ENCODE measurements at regions not wholly inside any gene's neighbourhood (a gene's known extent, or its start where the extent isn't known, plus 50 kb on each side); places are given as distances from the start of the nearest gene placed in this dataset.
A peak's percentile ranks its signal among the peaks of the same experiment; 100 is the strongest.

DNA sequence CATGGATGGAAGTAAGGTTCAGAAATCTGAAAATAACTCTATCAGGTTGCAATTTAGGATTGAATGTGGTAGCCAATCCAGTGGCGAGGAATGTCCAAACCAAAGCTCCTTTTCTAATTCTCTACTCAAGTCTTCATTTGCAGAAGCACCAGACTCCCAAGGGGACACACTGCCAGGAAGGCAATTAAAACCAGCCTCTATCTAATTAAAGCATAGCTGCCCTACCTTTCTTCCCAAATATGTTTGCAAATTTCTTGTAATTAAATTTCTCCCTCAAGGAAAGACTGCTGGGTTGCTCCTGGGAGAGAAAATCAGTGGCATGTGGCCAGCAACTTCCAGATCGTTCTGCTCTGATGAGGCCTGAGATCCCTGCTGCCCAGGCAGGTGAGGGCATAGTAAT is 153.4 kb upstream of the MCTP2 start:
- H3K4me3 ChIP-seq (replicated peaks; ENCODE audit: low read depth, low read length), result no peak overlapping the region
- TF ChIP-seq, protein P1, sequence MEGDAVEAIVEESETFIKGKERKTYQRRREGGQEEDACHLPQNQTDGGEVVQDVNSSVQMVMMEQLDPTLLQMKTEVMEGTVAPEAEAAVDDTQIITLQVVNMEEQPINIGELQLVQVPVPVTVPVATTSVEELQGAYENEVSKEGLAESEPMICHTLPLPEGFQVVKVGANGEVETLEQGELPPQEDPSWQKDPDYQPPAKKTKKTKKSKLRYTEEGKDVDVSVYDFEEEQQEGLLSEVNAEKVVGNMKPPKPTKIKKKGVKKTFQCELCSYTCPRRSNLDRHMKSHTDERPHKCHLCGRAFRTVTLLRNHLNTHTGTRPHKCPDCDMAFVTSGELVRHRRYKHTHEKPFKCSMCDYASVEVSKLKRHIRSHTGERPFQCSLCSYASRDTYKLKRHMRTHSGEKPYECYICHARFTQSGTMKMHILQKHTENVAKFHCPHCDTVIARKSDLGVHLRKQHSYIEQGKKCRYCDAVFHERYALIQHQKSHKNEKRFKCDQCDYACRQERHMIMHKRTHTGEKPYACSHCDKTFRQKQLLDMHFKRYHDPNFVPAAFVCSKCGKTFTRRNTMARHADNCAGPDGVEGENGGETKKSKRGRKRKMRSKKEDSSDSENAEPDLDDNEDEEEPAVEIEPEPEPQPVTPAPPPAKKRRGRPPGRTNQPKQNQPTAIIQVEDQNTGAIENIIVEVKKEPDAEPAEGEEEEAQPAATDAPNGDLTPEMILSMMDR (IDR thresholded peaks at IDR 0.05; ENCODE audit: low read depth, low read length, missing control alignments), result no peak
- DNase-seq (ENCODE audit: extremely low read depth, low read depth), result no peak

GRCh38 chr15:94075349-94075748 is 156.0 kb upstream of the MCTP2 start:
- no peak overlapping the region for H3K4me3 ChIP-seq (replicated peaks; ENCODE audit: low read depth, low read length)
- TF ChIP-seq, protein P1 (IDR thresholded peaks at IDR 0.05; ENCODE audit: low read depth, low read length, missing control alignments), result no peak
- DNase-seq (ENCODE audit: extremely low read depth, low read depth), result no peak

- H3K4me3 ChIP-seq (replicated peaks; ENCODE audit: low read depth, low read length), result no peak overlapping the region
- DNase-seq (ENCODE audit: extremely low read depth, low read depth), result peak; percentile 69
- TF ChIP-seq, protein P1 (IDR thresholded peaks at IDR 0.05; ENCODE audit: low read depth, low read length, missing control alignments), result no peak
Measured at GRCh38 chr15:94070356-94071295, 160.7 kb upstream of the MCTP2 start.

- TF ChIP-seq, protein P1 (IDR thresholded peaks at IDR 0.05; ENCODE audit: low read depth, low read length, missing control alignments), result no peak
- no peak for DNase-seq (ENCODE audit: extremely low read depth, low read depth)
Measured at GRCh38 chr15:94069844-94070243, 161.5 kb upstream of the MCTP2 start.

DNA sequence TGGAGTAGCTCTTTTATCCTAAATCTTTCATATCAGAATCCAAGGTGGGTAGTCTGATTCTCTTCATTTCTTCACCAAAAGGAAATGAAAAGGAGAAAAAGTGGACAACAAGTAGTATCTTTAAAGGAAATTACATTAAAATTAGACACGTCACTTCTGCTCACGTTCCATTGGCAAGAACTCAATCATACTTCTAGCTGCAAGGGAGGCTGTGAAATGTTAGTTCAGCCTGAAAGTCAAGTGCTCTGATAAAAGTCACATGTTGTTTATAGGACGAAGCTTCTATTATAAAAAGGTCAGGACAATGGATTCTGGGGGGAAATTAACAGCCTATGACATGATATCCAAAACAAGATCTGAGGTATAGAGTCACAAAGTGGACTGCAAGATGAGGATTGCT is 164.6 kb upstream of the MCTP2 start:
- DNase-seq (ENCODE audit: extremely low read depth, low read depth), result no peak
- H3K4me3 ChIP-seq (replicated peaks; ENCODE audit: low read depth, low read length), result no peak overlapping the region
- TF ChIP-seq, protein P1 (IDR thresholded peaks at IDR 0.05; ENCODE audit: low read depth, low read length, missing control alignments), result no peak

More at GRCh38 chr15:94069844-94070243, 161.5 kb upstream of the MCTP2 start:
- H3K4me3 ChIP-seq (replicated peaks; ENCODE audit: low read depth, low read length), result no peak overlapping the region

DNA sequence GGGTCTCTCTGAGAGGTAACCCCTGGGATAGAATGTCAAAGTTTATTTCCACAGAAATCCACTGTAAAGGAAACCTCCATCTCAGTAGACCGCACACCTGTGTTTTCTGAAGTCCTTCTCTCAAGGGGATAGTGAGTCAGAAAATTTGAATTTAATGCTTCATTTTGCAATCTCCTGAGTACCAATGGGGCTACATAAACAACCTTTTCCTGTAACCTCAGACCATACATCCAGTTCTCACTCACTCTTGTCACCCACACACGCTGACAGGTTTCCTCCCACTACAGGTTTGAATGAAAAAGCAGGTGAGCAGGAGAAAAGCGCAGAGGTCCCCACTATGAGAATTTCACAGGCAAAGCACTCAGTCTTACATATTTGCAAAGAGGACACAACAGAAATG is 165.3 kb upstream of the MCTP2 start:
- DNase-seq (ENCODE audit: extremely low read depth, low read depth), result no peak
- TF ChIP-seq, protein P1 (IDR thresholded peaks at IDR 0.05; ENCODE audit: low read depth, low read length, missing control alignments), result no peak
- no peak overlapping the region for H3K4me3 ChIP-seq (replicated peaks; ENCODE audit: low read depth, low read length)
